Pancreas (tissue), 10 donors: ENCODE measurements at regions not wholly inside any gene's neighbourhood (a gene's known extent, or its start where the extent isn't known, plus 50 kb on each side); places are given as distances from the start of the nearest gene placed in this dataset.

Experiments used
- ATAC-seq, 4 donors: fragments of 200-7000 bp; cut with Tn5 transposase; one replicate each; pipeline versions ENCODE4 v1.8.0 to v1.9.1; 2020; ENCODE audit warnings: mild to moderate bottlenecking in 4 of 4, moderate library complexity in 4 of 4
- DNase-seq, 6 donors: peaks; one replicate each; pipeline ENCODE4 v3.0.0-alpha.2; 2020
- FAIRE-seq: peaks from 2 replicates; lab custom pipeline; 2012; peaks lifted over from hg19 to GRCh38; lab: Jason Lieb, UNC
- H3K27ac ChIP-seq, 4 donors: fragments of 200-600 bp; sonication (generic); 1 replicate in 3 of 4; 2 replicates in 1 of 4; pipeline versions ENCODE4 v1.5.0 to v1.8.0; 2020
- H3K27me3 ChIP-seq, 4 donors: fragments of 200-600 bp; one replicate each; pipeline ENCODE4 v1.8.0; 2021
- H3K36me3 ChIP-seq, 3 donors: fragments of 200-600 bp; sonication (generic) in 1 of 3; one replicate each; pipeline versions ENCODE4 v1.5.0 to v1.8.0; 2020 to 2021
- H3K4me1 ChIP-seq, 3 donors: fragments of 200-600 bp; one replicate each; pipeline ENCODE4 v1.8.0; 2021
- H3K4me3 ChIP-seq, 4 donors: fragments of 200-600 bp; sonication (generic) in 2 of 4; one replicate each; pipeline versions ENCODE4 v1.5.0 to v1.8.0; 2020 to 2021
- H3K9me3 ChIP-seq, 4 donors: fragments of 200-600 bp; one replicate each; pipeline ENCODE4 v1.8.0; 2021
- CTCF ChIP-seq, 4 donors: fragments of 200-600 bp; sonication (generic) in 3 of 4; IDR thresholded peaks; one replicate each; pipeline versions ENCODE4 v1.5.0 to v1.8.0; 2021; ENCODE audit warnings: antibody characterized with exemption in 4 of 4
- WGBS, 2 donors: extraction: QIAGEN DNeasy Blood & Tissue Kit; methylation state at CpG; one replicate each; pipeline ENCODE4 v1.1.7; 2013; 5-methylcytosine and 5-hydroxymethylcytosine counted together
- intact Hi-C, 3 donors: fragments of 100-400 bp; cut with DNase I; formaldehyde crosslinking; loops; one replicate each; pipeline versions ENCODE4 v1.11.1 to v1.14.2; 2022
- donor health status: healthy with polysubstance abuse.
- donor health status: DM: no; HTN: no; CAD: no; lungs with moderate emphysema.
- donor health status: DM: no; HTN: no; CAD: no.
- donor health status: control.
- donor health status: control.
- donor health status: Bipolar disorder and iron deficiency.
- donor health status: DM: yes; HTN: yes; CAD: no.
- donor health status: DM: no; HTN: no; CAD: no.
- donor health status: DM: no; HTN: no; CAD: no.
- donor health status: DM: yes; HTN: yes; CAD: no.

- no peak for FAIRE-seq
- peak; percentile 91 to 96 (median 95) for ATAC-seq
- Histone ChIP-seq H3K27ac (peak overlapping the region; percentile 92 to 98 (median 96)), H3K4me3 (peak overlapping the region; percentile 40 to 80 (median 51)), H3K9me3 (no peaks in the 10 kb centered on the region), H3K36me3 (no peaks in the 10 kb centered on the region), H3K27me3 (no peaks in the 10 kb centered on the region), H3K4me1 (peaks cover 17 to 28% (median 20%) of the 10 kb centered on the region in 3 donors)
- DNase-seq = peak; percentile 89 to 97 (median 93)
- 0 to 1% methylated on average over 48 to 63 of the region's 63 CpGs for WGBS, 2 donors
- intact Hi-C loops = loop anchor here in 1 of 3 donors (10.0 kb wide), 1 partner anchor 73 kb away; no protein-coding TSS in a partner anchor
- TF ChIP-seq CTCF (IDR thresholded peaks at IDR 0.05) = no peak
Observed at GRCh38 chr9:104991144-104991953, 63.4 kb upstream of the ABCA1 start.

GRCh38 chr9:104992659-104993058, 64.7 kb upstream of the ABCA1 start:
- ATAC-seq (peak; percentile 0 to 13 (median 6)), FAIRE-seq (no peak), DNase-seq (no peak)
- 41 to 43% methylated on average over 5 of the region's 5 CpGs for WGBS, 2 donors
- H3K27ac ChIP-seq = peak overlapping the region; percentile 92 to 98 (median 96)
- TF ChIP-seq CTCF (IDR thresholded peaks at IDR 0.05) = no peak
- no peaks in the 10 kb centered on the region for H3K27me3 ChIP-seq
- H3K4me3 ChIP-seq = no peak overlapping the region
- H3K36me3 ChIP-seq = no peaks in the 10 kb centered on the region
- intact Hi-C loops = loop anchor here in 1 of 3 donors (10.0 kb wide), 1 partner anchor 72 kb away; no protein-coding TSS in a partner anchor
- H3K4me1 ChIP-seq = peaks cover 17 to 28% (median 20%) of the 10 kb centered on the region in 3 donors
- H3K9me3 ChIP-seq = no peaks in the 10 kb centered on the region

- peak in 5 of 6 donors; percentile 24 to 64 (median 47) for DNase-seq
- Histone ChIP-seq H3K36me3 (no peaks in the 10 kb centered on the region), H3K4me3 (no peak overlapping the region), H3K27ac (peak overlapping the region; percentile 26 to 98 (median 62)), H3K4me1 (peaks cover 17 to 28% (median 20%) of the 10 kb centered on the region in 3 donors), H3K9me3 (no peaks in the 10 kb centered on the region), H3K27me3 (no peaks in the 10 kb centered on the region)
- WGBS, 2 donors = 47 to 52% methylated on average over 9 of the region's 9 CpGs
- FAIRE-seq = no peak
- intact Hi-C loops = loop anchor here in 1 of 3 donors (10.0 kb wide), 1 partner anchor 71 kb away; no protein-coding TSS in a partner anchor
- TF ChIP-seq CTCF (IDR thresholded peaks at IDR 0.05) = no peak
- peak; percentile 4 to 21 (median 12) for ATAC-seq
Observed at GRCh38 chr9:104993291-104993963, 65.5 kb upstream of the ABCA1 start.

- H3K27me3 ChIP-seq = no peaks in the 10 kb centered on the region
- H3K36me3 ChIP-seq = no peaks in the 10 kb centered on the region
- FAIRE-seq (no peak), ATAC-seq (no peak), DNase-seq (no peak)
- TF ChIP-seq CTCF (IDR thresholded peaks at IDR 0.05) = no peak
- no peaks in the 10 kb centered on the region for H3K9me3 ChIP-seq
- peaks cover 4 to 16% (median 7%) of the 10 kb centered on the region in 3 donors for H3K4me1 ChIP-seq
- intact Hi-C loops = loop anchor here in 1 of 3 donors (10.0 kb wide), 1 partner anchor 67 kb away; no protein-coding TSS in a partner anchor
- no peak overlapping the region for H3K4me3 ChIP-seq
- WGBS, 2 donors = 79 to 84% methylated on average over 2 of the region's 2 CpGs
- H3K27ac ChIP-seq = no peak overlapping the region
Observed at GRCh38 chr9:104997536-104997935, 69.6 kb upstream of the ABCA1 start.
